ENCODE measurements at regions not wholly inside any gene's neighbourhood (a gene's known extent, or its start where the extent isn't known, plus 50 kb on each side); places are given as distances from the start of the nearest gene placed in this dataset.
"Not testable (repeated sequence)": the region's sequence is repeated elsewhere in the genome, so short reads cannot be mapped to it uniquely, and the experiment has no call there.

GRCh38 chr7:138317044-138317596 lies 142.9 kb upstream of the TRIM24 start:
- ChIA-PET CTCF (no interaction called here), POLR2A (no interaction called here)
- TF ChIP-seq, protein P1, sequence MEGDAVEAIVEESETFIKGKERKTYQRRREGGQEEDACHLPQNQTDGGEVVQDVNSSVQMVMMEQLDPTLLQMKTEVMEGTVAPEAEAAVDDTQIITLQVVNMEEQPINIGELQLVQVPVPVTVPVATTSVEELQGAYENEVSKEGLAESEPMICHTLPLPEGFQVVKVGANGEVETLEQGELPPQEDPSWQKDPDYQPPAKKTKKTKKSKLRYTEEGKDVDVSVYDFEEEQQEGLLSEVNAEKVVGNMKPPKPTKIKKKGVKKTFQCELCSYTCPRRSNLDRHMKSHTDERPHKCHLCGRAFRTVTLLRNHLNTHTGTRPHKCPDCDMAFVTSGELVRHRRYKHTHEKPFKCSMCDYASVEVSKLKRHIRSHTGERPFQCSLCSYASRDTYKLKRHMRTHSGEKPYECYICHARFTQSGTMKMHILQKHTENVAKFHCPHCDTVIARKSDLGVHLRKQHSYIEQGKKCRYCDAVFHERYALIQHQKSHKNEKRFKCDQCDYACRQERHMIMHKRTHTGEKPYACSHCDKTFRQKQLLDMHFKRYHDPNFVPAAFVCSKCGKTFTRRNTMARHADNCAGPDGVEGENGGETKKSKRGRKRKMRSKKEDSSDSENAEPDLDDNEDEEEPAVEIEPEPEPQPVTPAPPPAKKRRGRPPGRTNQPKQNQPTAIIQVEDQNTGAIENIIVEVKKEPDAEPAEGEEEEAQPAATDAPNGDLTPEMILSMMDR (IDR thresholded peaks at IDR 0.05; ENCODE audit: insufficient read depth, low read depth, low read length) = no peak
- no peak for DNase-seq (ENCODE audit: low read depth)
- Histone ChIP-seq H3K36me3 (ENCODE audit: control insufficient read depth, insufficient read depth, low read length) (no peaks in the 10 kb centered on the region), H3K4me3 (ENCODE audit: low read depth, low read length) (no peak overlapping the region), H3K27me3 (ENCODE audit: control insufficient read depth, insufficient read depth, low read length) (no peaks in the 10 kb centered on the region)

- ChIA-PET POLR2A (no interaction called here), CTCF (no interaction called here)
- no peaks in the 10 kb centered on the region for H3K27me3 ChIP-seq (ENCODE audit: control insufficient read depth, insufficient read depth, low read length)
- TF ChIP-seq, protein P1 (IDR thresholded peaks at IDR 0.05; ENCODE audit: insufficient read depth, low read depth, low read length) = no peak
- no peak overlapping the region for H3K4me3 ChIP-seq (ENCODE audit: low read depth, low read length)
- no peak for DNase-seq (ENCODE audit: low read depth)
- no peaks in the 10 kb centered on the region for H3K36me3 ChIP-seq (ENCODE audit: control insufficient read depth, insufficient read depth, low read length)
Observed at GRCh38 chr7:138324941-138325340, 135.1 kb upstream of the TRIM24 start.

GRCh38 chr7:138325434-138325833 lies 134.6 kb upstream of the TRIM24 start:
- ChIA-PET CTCF (no interaction called here), POLR2A (no interaction called here)
- H3K4me3 ChIP-seq (ENCODE audit: low read depth, low read length) = no peak overlapping the region
- DNase-seq (ENCODE audit: low read depth) = no peak
- TF ChIP-seq, protein P1 (IDR thresholded peaks at IDR 0.05; ENCODE audit: insufficient read depth, low read depth, low read length) = no peak
- no peaks in the 10 kb centered on the region for H3K27me3 ChIP-seq (ENCODE audit: control insufficient read depth, insufficient read depth, low read length)
- H3K36me3 ChIP-seq (ENCODE audit: control insufficient read depth, insufficient read depth, low read length) = no peaks in the 10 kb centered on the region

- Histone ChIP-seq H3K36me3 (ENCODE audit: control insufficient read depth, insufficient read depth, low read length) (no peaks in the 10 kb centered on the region), H3K27me3 (ENCODE audit: control insufficient read depth, insufficient read depth, low read length) (no peaks in the 10 kb centered on the region), H3K4me3 (ENCODE audit: low read depth, low read length) (no peak overlapping the region)
- CTCF ChIA-PET = no interaction called here
- TF ChIP-seq, protein P1 (IDR thresholded peaks at IDR 0.05; ENCODE audit: insufficient read depth, low read depth, low read length) = no peak
- POLR2A ChIA-PET = no interaction called here
- no peak for DNase-seq (ENCODE audit: low read depth)
Observed at GRCh38 chr7:138328215-138328614, 131.8 kb upstream of the TRIM24 start.

GRCh38 chr7:138332850-138333249 lies 127.2 kb upstream of the TRIM24 start:
- DNase-seq (ENCODE audit: low read depth); POLR2A ChIA-PET: not testable (repeated sequence)

GRCh38 chr7:138338361-138338760 lies 121.7 kb upstream of the TRIM24 start:
- no peak for DNase-seq (ENCODE audit: low read depth)
- no peaks in the 10 kb centered on the region for H3K27me3 ChIP-seq (ENCODE audit: control insufficient read depth, insufficient read depth, low read length)
- H3K36me3 ChIP-seq (ENCODE audit: control insufficient read depth, insufficient read depth, low read length) = no peaks in the 10 kb centered on the region
- CTCF ChIA-PET = no interaction called here
- H3K4me3 ChIP-seq (ENCODE audit: low read depth, low read length) = no peak overlapping the region
- TF ChIP-seq, protein P1 (IDR thresholded peaks at IDR 0.05; ENCODE audit: insufficient read depth, low read depth, low read length) = no peak
- POLR2A ChIA-PET = no interaction called here

More at GRCh38 chr7:138332850-138333249, 127.2 kb upstream of the TRIM24 start:
- H3K27me3 ChIP-seq (ENCODE audit: control insufficient read depth, insufficient read depth, low read length); H3K4me3 ChIP-seq (ENCODE audit: low read depth, low read length); H3K36me3 ChIP-seq (ENCODE audit: control insufficient read depth, insufficient read depth, low read length); CTCF ChIA-PET: not testable (repeated sequence)

DNA sequence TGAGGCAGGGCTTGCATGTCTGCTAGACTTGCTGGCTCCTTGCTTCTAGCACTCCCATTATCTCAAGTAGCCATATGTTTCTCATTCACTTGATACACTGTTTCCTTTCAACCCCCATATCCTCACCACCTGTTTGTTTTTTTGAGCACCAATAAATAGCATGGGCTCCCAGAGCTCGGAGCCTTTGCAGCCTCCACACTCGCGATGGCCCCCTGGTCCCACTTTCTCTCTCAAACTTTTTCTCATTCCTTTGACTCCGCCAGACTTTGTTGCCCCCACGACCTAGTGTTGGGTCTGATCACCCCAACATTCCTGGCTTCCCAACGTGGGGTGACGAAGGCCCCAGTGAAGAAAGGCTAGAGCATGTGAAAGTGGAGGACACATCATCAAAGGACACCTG lies 120.8 kb upstream of the TRIM24 start:
- POLR2A ChIA-PET; DNase-seq (ENCODE audit: low read depth); H3K36me3 ChIP-seq (ENCODE audit: control insufficient read depth, insufficient read depth, low read length); H3K27me3 ChIP-seq (ENCODE audit: control insufficient read depth, insufficient read depth, low read length); H3K4me3 ChIP-seq (ENCODE audit: low read depth, low read length); CTCF ChIA-PET: not testable (repeated sequence)

All from BJ (cell line).